CD1c-positive myeloid dendritic cell (primary cell): ENCODE measurements at regions not wholly inside any gene's neighbourhood (a gene's known extent, or its start where the extent isn't known, plus 50 kb on each side); places are given as distances from the start of the nearest gene placed in this dataset.

Experiments
- DNase-seq: peaks from one replicate; pipeline ENCODE4 v3.0.0-alpha.2; 2016; ENCODE audit errors: extremely low spot score

DNA sequence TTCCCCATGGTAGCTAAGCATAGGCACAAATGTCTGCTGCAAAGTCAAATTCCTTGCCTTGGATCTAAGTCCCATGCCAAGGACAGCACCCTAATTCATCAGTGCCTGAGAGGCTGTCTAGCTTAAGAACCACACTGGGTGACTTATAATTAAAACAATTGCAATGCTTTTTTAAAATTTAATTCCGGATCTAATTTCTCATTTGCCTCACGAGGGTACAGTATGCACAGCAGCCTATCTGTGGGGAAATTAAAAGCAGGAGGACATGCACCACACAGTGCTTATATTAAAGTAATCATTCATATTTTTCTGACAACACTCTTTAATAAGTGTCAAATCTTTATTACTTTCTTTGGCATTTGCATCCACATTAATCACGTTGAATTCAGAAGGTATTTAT lies 378.8 kb downstream of the GPAM start:
- DNase-seq, result no peak

DNA sequence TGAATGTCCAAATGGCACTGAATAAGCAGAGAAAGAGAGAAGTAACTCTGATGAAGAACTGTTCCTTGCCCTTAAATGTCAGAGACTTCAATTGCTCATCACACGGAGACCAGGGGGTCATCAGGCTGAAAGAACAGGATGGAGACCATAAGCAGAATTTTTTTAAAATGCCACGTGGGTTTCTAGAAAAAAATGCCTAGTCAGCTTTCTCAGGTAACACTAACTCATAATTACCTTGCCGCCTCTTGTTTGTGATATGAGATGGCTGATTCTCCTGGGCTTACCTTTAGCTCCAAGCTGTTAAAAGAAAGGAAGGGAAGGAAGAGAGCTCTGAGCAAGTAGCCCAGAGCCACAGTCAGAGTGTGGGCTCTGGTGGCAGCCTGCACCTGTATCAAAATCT lies 372.0 kb downstream of the GPAM start:
- DNase-seq, result no peak

DNA sequence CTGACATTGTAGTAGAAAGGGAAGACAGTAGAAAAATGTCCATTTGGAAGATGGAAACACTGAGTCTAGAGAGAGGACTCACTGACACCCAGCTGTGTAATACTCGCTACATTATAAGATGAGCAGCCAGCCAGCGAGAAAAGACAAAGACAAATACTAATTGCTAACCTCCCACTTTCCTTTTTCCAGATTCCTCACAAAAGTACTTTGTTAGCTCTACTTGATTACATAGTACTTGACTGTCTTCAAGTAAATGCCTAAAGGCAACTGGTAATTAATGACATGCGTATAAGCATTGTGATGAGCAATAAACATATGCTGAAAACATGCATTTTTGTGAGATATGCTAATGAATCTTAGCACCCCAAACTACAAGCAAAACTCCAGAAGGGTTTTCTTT lies 363.1 kb downstream of the GPAM start:
- no peak for DNase-seq

DNA sequence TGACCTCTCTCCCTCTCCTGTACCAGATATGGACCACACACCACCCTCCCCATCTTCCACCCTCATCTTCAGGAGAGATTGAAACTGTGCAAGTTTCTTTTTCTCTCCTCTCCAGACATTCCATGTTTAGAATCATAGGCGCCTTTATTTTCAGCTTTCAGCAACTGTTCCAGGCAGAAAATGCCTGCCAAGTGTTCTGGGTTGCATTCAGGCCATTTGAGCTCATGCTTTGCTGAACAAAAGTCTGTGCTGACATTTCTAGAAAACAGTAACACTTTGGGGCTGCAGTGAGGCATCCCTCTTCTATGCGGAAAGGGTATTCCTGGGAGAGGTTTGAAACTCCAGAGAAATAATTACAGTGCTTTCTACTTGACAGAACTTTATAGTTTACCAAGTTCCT lies 361.7 kb downstream of the GPAM start:
- no peak for DNase-seq

DNA sequence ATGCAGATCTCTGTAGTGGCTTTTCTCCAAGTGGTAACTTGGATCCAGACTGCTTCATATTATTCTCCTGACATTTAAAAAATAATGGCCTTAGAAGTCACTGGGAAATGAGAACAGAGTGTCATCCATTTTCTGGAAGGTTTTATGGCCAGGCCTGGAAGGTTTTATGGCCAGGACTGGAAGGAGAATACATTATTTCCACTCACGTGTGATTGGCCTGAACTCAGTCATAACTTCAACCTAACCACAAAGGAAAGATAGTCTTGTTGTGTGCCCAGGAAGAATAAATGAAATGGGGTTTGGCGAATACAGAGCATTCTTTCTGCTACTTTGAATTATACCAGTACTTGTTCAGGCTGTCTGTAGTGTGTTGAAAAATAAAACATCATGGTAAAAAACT lies 360.9 kb downstream of the GPAM start:
- DNase-seq, result no peak

DNA sequence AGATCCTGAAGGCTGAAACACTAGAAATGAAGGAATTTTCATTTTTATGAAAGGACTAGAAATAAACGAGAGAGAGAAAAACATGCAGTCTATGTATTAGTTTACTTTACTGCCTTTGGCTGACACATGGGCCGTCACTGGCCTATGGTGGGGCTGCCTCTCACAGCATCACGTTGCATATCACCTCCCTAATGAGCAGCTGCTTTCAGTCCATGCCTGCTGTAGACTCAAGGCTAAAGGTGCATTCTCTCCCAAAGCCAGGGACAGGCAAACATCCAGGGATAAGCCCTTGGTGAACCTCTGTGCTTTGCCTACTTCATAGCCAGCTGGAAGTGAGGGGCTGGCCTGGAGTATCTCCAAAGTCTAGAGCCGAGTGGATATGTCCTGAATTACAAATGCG lies 359.4 kb downstream of the GPAM start:
- DNase-seq, result no peak

DNA sequence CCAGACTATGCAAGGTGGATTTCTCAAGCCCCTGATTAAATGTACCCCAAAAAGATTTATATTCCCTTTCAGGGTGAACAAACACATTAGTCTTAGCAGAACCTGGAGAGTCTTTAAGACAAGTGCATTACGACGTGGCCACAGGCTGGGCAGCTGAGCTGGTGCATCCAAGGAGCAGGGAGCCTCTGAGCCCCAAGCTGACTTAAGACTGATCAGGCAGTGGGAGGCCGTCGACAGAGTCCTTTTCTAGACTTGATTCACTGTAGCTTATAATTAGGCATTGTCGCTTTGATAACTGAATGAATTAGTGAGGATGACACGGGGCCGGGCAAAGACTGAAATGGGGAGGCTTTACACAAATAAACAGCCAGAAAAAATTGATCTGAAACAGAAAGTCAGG lies 353.2 kb downstream of the GPAM start:
- DNase-seq, result no peak

DNA sequence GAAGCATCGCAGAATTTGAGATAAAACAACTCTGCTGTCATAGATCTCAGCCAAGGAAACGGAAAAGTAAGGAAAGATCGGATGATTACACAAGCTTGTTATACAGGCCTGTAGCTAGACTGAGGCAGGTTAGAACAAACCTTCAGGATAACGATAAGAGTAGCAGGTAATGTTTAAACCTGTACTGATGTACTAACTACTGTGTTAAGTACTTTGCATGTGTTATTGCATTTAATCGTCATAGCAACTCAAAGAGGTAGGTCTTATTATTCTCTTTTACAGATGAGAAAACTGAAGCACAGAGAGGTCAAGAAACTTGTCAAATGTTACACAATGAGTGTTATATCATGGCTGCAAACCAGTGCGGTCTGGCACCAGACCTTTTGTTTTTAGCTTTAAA lies 352.5 kb downstream of the GPAM start:
- no peak for DNase-seq

DNA sequence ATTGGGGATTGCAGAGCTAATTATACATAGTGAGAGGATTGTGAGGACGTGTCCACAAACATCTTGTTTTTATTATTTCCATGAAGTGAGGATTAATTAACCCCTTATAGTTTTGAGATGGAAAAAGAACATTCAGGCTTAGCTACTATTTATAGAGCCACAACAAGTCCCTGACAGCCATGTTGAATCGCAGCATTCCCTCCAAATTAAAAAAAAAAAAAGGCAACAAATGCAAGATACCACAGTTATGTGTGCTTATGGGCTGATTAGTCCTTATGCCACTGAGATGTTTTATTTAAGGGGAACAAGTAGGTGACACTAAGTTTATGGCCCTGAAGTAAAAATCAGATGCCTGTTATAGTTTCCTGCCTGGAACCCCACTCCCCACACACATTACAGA lies 350.3 kb downstream of the GPAM start:
- no peak for DNase-seq

DNA sequence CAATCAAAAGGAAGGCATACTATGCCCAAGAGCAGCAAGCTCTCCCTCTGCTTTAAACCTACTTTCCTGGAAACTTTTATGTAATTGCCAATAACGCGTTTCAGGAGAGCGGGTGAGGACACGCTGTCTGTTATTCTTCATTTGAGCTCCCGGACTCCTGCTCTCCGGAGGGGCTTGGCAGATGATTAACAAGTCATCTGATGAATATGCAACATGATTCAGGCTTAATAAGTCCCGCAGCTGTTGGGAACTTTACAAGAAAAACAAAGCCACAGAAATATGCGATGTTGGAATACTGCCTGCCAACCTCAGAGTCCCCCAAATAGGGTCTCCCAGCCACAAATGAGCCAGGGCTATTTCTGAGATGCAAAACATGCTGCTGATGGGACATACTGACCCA lies 348.0 kb downstream of the GPAM start:
- DNase-seq, result no peak

DNA sequence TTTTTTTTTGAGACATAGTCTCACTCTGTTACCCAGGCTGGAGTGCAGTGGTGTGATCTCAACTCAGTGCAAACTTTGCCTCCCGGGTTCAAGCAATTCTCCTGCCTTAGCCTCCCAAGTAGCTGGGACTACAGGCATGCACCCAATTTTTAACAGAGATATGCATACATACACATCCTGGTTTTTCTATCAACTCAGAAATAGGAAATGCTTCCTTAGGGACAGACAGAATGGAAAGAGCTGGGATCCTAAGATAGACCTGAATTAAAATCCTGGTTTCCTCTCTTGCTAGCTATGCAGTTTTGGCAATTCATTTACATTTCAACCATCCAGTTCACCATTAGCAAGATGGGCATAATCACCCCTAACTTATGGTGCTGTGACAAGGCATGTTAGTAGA lies 347.5 kb downstream of the GPAM start:
- DNase-seq, result no peak

DNA sequence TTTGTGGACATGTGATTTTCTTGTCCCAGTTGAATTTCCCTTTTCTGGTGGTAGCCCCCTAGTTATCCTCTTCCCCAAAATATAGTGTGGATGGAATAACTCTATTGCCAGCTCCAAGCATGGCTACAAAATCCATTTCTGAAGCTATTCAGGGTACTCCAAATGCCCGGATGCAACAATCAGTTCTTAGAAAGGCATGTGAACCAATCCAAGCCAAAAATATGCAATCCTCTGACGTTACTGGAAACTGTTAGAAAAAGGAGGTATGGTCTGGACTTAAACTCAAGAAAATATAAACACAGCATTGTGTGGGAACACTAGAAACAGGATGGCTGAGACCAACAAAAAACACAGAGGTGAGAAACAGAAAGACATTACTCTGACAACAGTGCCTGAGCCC lies 347.0 kb downstream of the GPAM start:
- no peak for DNase-seq

DNA sequence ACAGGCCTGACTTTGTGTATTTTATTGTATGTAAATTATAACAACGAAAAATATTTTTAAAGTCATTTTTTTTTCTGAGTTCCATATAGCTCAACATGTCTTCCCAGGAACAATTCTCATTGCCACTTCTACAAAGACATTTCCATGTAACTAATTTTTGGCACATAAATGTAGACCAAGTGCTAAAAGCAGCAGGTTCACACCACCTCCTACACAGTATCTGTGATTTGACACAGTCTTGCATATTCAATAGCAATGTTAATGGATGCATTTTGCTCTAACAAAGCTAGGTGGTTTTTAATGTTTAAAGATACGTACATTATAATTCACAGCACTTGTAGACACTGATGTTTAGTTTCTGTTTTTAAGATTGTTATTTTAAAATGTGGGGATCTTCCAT lies 346.5 kb downstream of the GPAM start:
- no peak for DNase-seq

DNA sequence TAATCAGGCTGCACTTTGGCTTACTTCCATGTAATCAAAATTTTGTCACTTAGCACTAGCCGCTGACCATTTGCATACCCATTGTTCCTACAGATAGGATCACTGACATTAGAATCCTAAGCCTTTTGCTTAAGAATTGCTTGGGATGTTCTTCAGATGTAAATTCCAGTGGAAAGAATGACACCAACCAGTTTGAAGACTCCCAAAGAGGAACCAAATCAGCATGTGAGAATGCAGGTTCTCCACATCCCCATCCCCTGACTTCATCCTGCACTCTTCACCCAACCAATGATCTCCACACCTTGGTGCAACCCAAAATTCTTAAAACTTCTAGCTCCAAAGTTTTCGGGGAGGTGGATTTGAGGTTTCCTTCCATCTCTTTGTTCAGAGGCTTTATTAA lies 345.6 kb downstream of the GPAM start:
- DNase-seq, result no peak

DNA sequence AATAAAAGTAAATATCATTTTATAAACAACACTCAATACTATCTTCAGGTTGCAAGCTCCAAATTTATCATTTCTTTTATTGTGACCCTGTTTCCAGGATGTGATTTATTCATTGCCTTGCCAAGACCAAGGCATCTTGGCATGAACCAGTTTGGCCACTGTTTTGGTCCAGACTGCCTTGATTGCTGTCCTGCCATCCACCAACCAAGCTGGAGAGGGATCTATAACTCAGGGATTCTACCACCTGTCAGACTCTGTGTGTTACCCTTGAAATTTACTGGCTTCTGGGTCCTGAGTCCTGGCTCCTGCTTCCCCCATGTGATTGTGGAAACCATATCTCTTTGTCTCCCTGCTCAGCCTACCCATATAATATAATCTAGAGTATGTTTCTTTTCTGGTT lies 343.0 kb downstream of the GPAM start:
- DNase-seq, result no peak

DNA sequence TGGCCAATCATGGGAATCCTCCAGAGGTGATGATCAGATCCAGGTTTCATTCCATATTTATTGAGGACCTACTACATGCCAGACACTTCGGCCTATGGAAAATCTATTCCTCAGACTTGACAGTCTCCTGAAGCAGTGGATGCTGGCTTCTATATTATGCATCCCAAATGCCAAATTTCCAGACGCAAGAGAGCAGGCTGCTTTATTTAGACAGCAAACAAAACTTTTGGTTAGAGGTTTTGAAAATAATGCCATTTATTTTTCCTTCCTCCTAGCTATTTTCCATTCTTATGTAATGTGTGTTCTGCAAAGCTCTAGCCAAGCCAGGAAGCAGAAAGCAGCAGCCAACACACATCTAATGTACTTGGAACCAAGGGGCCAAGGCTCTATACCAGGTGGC lies 330.8 kb downstream of the GPAM start:
- DNase-seq, result no peak

DNA sequence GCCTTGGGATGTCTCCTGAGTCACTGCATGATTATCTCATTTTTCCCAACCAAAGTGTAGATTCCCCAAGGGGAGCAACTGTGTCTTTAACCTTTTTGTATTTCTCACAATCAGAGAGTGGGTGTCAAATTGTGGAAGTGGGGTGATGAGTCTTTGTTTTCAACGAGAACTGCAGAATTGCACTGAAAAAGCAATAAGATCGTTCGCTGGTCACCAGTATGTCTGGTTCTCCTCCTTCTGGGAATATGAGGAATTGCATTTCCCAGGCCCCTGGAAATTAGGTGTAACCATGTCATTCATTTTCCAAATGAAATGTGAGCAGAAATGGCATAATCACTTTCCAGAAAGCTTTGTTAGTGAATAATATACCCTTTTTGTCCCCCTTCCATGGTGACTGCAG lies 326.9 kb downstream of the GPAM start:
- no peak for DNase-seq

DNA sequence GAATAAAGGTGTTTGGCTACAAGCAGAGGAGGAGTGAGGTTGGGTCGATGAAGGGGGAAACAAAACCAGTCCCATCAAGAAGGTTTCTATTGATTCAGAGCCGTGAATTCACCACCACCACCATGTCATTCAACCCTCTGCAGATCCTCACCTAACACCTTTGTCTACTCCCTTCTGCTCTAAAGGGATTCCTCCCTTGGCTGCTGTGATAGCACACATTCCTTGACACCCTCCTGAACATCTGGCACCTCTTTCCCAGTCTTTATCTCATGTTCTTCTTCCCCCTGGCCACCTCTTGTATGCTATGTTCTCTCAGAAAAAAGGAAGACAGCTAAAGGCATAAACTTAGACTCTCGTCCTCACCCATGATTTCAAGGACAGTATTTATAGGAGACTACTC lies 318.0 kb downstream of the GPAM start:
- DNase-seq, result no peak

DNA sequence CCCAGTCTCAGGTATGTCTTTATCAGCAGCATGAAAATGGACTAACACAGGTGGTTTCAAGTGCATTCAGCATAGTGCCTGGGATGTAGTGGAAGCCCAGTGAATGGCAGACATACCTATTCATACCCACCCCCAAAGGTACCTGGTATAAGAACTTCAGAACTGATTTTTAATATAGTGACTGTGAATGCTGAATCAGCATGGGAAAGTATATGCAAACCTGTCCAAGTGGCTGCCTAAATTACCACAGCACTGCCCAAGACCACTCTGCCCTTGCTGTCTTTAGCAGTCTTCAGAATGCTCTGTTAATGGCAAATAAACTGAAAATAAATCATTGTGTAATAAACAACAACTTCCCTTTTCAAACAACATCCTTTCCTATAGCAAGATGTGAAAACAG lies 312.1 kb downstream of the GPAM start:
- DNase-seq, result no peak

DNA sequence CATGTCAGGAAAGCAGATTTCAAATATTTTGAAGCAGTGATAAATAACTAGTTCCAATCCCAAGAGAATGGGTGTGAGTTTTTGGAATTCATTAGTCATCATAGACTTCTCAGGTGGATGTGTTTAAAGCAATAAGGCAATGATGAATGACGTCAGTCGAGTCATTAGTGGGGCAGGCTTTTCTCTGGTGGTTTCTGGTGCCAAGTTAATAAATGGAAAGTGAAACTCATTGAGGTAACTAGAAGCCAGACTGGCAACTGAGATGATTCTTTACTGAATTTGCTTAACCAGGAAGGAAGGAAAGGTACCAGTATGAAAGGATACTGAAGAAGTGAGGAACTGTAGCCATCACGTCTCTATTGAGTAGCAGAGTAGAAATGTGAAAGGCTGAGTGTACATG lies 311.0 kb downstream of the GPAM start:
- no peak for DNase-seq

DNA sequence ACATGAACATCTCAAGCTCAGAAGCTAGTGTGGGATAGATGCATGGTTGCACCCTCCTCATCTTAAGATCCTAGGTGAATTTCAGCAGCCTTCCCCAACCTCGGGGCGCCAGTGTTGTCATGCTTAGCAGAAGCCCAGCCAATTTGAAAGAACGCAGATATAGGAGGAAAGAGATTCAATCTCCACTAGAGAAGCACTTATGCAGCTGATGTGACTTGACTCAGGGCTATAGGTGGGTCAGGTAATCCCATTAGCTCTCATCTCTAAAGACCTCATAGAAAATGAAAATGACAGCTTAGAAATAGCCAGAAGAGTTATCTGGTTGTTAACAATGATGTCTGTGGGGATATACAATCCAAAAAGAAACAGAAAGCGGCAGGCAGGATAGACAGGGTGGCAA lies 310.5 kb downstream of the GPAM start:
- no peak for DNase-seq

DNA sequence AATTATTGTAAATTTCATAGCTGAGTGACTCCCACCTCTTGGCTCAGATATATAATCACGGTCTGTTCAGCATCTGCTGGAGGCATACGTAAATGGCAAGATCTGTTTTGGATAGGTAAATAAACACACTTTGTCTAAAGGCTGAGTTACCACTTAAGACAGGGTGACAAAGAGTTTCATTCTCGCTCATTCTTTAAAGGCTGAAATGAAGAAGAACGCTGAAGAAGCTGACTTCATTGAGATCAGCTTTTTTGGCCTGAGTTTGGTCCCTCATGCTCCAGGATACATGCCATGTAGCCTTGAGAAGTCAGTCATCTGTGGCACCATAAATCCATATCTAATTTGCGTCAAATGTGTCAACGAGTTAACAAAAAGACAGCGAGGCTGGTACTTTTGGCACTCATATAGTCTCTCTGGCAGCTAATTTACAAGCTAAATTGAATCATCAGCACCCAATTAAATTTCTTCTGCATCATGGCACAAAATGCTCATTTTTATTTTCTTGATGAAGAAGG lies 309.9 kb downstream of the GPAM start:
- DNase-seq, result no peak

DNA sequence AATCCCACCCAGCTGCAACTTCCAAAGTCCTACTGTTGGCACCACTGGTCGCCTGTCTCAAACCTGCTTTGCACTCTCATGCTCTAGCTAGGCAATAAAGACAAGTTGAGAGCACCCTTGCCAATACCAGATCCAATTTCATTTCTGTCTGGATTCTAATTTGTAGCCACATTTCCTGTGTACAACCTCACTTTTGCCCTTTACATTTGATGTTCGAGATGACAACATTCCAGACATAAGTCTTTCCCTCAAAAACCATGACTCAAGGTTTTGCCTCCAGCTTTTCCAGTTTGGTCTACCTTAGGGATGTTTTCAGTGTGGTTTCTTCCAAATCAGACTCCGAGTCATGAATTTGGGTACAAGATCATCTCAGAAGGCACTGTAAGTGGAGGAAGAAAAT lies 309.0 kb downstream of the GPAM start:
- no peak for DNase-seq

DNA sequence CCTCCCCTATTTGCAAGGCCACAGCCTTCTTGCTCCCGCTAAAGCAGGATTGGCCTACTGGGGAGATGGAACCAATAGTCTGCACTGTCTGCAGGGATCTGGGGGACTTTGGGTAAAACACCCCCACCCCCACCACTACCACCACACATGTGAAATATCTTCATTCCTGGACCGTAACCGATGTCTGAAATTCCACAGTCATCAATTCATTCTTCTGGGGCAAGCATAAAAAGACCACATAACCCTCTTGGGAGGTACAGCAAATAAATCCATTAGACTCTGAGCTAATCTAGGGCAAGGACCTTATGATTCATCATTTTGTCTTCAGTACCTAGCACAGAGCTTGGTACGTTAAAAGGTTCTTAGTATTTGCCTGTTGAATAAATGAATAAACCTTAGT lies 307.8 kb downstream of the GPAM start:
- DNase-seq, result no peak

DNA sequence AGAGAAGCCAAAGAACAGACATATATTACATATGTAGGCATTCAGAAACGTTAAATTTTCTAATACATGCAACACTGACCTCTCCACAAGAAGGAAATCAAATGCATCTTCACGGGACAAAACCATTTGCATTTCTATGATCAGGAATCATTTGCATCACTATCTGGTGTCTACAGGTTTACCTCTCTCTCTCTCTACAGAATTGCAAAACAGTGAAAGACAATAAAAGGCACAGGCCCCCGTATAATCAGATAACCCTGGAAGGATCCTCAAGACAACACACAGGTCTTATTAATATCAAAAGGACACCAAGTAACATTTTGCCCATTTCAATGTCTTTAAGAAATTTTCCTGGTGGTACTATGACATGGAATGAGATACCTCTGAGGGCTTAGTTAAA lies 306.3 kb downstream of the GPAM start:
- no peak for DNase-seq
